ENCODE measurements at regions not wholly inside any gene's neighbourhood (a gene's known extent, or its start where the extent isn't known, plus 50 kb on each side); places are given as distances from the start of the nearest gene placed in this dataset.
"Not testable (repeated sequence)": the region's sequence is repeated elsewhere in the genome, so short reads cannot be mapped to it uniquely, and the experiment has no call there.

- WGBS, 4 donors, result 86 to 92% (median 91%) methylated on average over 4 of the region's 4 CpGs
- Histone ChIP-seq H3K4me1 (no peaks in the 10 kb centered on the region), H3K27ac (no peak overlapping the region), H3K9me3 (no peaks in the 10 kb centered on the region), H3K4me3 (no peak overlapping the region), H3K36me3 (no peaks in the 10 kb centered on the region), H3K27me3 (peaks cover 0 to 53% (median 6%) of the 10 kb centered on the region in 9 donors)
- intact Hi-C loops (cut with DNase I), result no loop called here
- TF ChIP-seq POLR2A (IDR thresholded peaks at IDR 0.05), result no peak
- TF ChIP-seq, protein P1, sequence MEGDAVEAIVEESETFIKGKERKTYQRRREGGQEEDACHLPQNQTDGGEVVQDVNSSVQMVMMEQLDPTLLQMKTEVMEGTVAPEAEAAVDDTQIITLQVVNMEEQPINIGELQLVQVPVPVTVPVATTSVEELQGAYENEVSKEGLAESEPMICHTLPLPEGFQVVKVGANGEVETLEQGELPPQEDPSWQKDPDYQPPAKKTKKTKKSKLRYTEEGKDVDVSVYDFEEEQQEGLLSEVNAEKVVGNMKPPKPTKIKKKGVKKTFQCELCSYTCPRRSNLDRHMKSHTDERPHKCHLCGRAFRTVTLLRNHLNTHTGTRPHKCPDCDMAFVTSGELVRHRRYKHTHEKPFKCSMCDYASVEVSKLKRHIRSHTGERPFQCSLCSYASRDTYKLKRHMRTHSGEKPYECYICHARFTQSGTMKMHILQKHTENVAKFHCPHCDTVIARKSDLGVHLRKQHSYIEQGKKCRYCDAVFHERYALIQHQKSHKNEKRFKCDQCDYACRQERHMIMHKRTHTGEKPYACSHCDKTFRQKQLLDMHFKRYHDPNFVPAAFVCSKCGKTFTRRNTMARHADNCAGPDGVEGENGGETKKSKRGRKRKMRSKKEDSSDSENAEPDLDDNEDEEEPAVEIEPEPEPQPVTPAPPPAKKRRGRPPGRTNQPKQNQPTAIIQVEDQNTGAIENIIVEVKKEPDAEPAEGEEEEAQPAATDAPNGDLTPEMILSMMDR (IDR thresholded peaks at IDR 0.05), result no peak
- DNase-seq (no peak), ATAC-seq (no peak)
Measured at GRCh38 chr6:27736686-27737085, 175.5 kb downstream of the OR2B2 start.

DNA sequence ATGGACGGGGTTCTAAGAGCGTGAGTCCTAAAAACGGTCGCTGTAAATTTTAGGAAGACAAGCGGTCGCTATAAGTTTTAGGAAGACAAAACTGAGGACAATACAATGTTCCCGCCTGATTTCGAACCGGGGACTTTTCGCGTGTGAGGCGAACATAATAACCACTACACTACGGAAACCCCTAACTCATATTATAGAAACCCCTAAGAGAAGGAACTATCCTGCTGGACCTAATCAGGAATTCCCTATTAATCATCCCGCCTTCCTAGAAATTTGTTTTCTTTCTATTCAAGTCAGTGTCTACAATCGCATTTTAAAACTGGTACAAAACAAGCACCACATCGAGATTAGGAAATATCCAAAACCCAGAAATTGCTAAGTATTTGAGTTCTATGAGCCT, 183.8 kb downstream of the OR2B2 start:
- WGBS, 4 donors, result 75 to 82% (median 77%) methylated on average over 16 of the region's 16 CpGs
- Histone ChIP-seq H3K4me1 (no peaks in the 10 kb centered on the region), H3K27me3 (peaks cover 0 to 29% (median 3%) of the 10 kb centered on the region in 9 donors), H3K27ac (no peak overlapping the region), H3K36me3 (no peaks in the 10 kb centered on the region), H3K9me3 (no peaks in the 10 kb centered on the region), H3K4me3 (no peak overlapping the region)
- no peak for DNase-seq
- TF ChIP-seq, protein P1 (IDR thresholded peaks at IDR 0.05), result no peak
- TF ChIP-seq POLR2A (IDR thresholded peaks at IDR 0.05), result no peak
- intact Hi-C loops (cut with DNase I), result no loop called here
- no peak for ATAC-seq

GRCh38 chr6:27726619-27727023, 185.6 kb downstream of the OR2B2 start:
- whole genome bisulfite sequencing, 4 donors, result 56 to 58% (median 57%) methylated on average over 10 of the region's 10 CpGs
- H3K4me3 ChIP-seq, result no peak overlapping the region
- H3K27ac ChIP-seq, result no peak overlapping the region
- intact Hi-C loops (cut with DNase I), result no loop called here
- H3K9me3 ChIP-seq, result no peaks in the 10 kb centered on the region
- H3K4me1 ChIP-seq, result no peaks in the 10 kb centered on the region
- ATAC-seq (no peak), DNase-seq (no peak)
- peaks cover 0 to 30% (median 9%) of the 10 kb centered on the region in 9 donors for H3K27me3 ChIP-seq
- TF ChIP-seq, protein P1 (IDR thresholded peaks at IDR 0.05), result no peak
- no peak for TF ChIP-seq POLR2A (IDR thresholded peaks at IDR 0.05)
- no peaks in the 10 kb centered on the region for H3K36me3 ChIP-seq

DNA sequence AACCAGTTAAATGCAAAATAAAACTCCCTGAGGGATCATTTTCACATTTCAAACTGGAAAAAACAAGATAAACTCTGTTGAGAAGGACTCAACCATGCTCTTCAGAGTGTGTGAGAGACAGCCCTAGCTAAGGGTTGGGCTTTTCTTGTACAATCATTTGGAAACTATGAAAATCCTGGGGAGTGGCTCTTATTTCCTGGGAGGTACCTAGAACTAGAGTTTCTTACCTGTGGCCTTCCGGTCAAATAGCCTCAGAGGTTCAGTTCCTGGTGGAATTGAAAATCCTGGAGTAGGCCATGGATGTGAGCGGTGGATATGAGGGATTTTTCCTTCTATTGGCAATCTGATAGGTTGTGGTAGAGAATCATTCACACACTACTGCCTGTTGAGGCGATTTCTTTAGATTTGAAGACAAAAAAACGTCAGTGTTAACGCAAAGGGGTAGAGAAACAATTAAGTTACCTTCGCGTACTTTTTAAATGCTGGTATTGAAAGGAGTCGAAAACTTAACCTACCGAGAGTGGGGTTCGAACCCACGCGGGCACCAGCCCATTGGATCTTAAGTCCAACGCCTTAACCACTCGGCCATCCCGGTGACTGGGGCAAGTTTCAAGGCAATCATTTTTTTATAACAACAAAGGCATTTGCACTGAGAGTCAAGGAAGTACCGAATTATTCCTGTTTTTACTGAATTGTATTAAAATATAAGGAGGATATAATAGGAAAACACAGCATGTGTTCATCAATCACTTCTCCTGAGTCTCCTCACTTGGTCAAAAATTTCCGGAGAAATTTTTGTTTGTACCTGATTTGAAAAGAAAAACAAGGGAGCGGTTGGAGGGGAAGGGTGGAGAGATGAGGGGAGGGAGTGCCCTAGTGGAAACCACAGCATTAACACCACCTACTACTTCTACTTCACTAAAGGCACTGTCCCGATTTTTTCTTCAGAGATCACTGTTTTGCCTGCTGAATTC, 191.3 kb downstream of the OR2B2 start:
- no peak overlapping the region for H3K4me3 ChIP-seq
- peaks cover 0 to 47% (median 12%) of the 10 kb centered on the region in 9 donors for H3K27me3 ChIP-seq
- no peaks in the 10 kb centered on the region for H3K4me1 ChIP-seq
- H3K9me3 ChIP-seq, result no peaks in the 10 kb centered on the region
- no peaks in the 10 kb centered on the region for H3K36me3 ChIP-seq
- TF ChIP-seq, protein P1 (IDR thresholded peaks at IDR 0.05), result no peak
- TF ChIP-seq POLR2A (IDR thresholded peaks at IDR 0.05), result no peak
- no peak for ATAC-seq
- WGBS, 4 donors, result 28 to 37% (median 34%) methylated on average over 19 of the region's 19 CpGs
- H3K27ac ChIP-seq, result no peak overlapping the region
- no peak for DNase-seq
- intact Hi-C loops (cut with DNase I), result no loop called here

DNA sequence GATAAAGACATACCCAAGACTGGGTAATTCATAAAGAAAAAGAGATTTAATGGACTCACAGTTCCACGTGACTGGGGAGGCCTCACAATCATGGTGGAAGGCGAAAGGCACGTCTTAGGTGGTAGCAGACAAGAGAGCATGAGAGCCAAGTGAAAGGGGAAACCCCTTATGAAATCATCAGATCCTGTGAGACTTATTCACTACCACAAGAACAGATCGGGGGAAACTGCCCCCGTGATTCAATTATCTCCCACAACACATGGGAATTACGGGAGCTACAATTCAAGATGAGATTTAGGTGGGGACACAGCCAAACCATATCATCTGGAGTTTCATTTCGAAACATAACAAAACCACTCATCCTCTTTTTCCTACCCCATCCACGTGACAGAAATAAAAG, 193.2 kb downstream of the OR2B2 start:
- H3K36me3 ChIP-seq; intact Hi-C loops (cut with DNase I); H3K4me3 ChIP-seq; H3K9me3 ChIP-seq; H3K4me1 ChIP-seq; DNase-seq; ATAC-seq; H3K27ac ChIP-seq: not testable (repeated sequence)
- 65 to 69% (median 68%) methylated on average over 8 of the region's 8 CpGs for WGBS, 4 donors
- H3K27me3 ChIP-seq, result peaks cover 0 to 46% (median 12%) of the 10 kb centered on the region in 9 donors
